Adrenal gland (tissue), 5 donors: ENCODE measurements at regions not wholly inside any gene's neighbourhood (a gene's known extent, or its start where the extent isn't known, plus 50 kb on each side); places are given as distances from the start of the nearest gene placed in this dataset.

ENCODE experiments used
- POLR2A ChIP-seq, 2 donors: fragments of 450-650 bp; IDR thresholded peaks; one replicate each; pipeline ENCODE4 v1.6.1; 2017; ENCODE audit warnings: antibody characterized with exemption in 2 of 2, mild to moderate bottlenecking in 2 of 2, moderate library complexity in 1 of 2
- TF ChIP-seq, protein P1 (sequence below), 6 experiments: fragments of 450-650 bp in 4 of 6; fragments of 200-600 bp in 2 of 6; sonication (generic) in 1 of 6; IDR thresholded peaks; 1 replicate in 5 of 6; 2 replicates in 1 of 6; pipeline versions ENCODE4 v1.5.1 to v1.8.0; 2016 to 2021; ENCODE audit warnings: antibody characterized with exemption in 6 of 6, mild to moderate bottlenecking in 2 of 6, moderate library complexity in 1 of 6
- donor health status: DM: no; HTN: no; CAD: no.

- TF ChIP-seq, protein P1, sequence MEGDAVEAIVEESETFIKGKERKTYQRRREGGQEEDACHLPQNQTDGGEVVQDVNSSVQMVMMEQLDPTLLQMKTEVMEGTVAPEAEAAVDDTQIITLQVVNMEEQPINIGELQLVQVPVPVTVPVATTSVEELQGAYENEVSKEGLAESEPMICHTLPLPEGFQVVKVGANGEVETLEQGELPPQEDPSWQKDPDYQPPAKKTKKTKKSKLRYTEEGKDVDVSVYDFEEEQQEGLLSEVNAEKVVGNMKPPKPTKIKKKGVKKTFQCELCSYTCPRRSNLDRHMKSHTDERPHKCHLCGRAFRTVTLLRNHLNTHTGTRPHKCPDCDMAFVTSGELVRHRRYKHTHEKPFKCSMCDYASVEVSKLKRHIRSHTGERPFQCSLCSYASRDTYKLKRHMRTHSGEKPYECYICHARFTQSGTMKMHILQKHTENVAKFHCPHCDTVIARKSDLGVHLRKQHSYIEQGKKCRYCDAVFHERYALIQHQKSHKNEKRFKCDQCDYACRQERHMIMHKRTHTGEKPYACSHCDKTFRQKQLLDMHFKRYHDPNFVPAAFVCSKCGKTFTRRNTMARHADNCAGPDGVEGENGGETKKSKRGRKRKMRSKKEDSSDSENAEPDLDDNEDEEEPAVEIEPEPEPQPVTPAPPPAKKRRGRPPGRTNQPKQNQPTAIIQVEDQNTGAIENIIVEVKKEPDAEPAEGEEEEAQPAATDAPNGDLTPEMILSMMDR (IDR thresholded peaks at IDR 0.05) = no peak
- TF ChIP-seq POLR2A (IDR thresholded peaks at IDR 0.05) = no peak
Observed at GRCh38 chr2:234621120-234621519, 124.2 kb upstream of the ARL4C start.
